Stimulated activated CD4-positive, alpha-beta T cell treated with anti-CD3 and anti-CD28 coated beads, Interleukin-4, amount 100 ng/mL, for 48 hours (primary cell): ENCODE measurements at regions not wholly inside any gene's neighbourhood (a gene's known extent, or its start where the extent isn't known, plus 50 kb on each side); places are given as distances from the start of the nearest gene placed in this dataset.
"Not testable (repeated sequence)": the region's sequence is repeated elsewhere in the genome, so short reads cannot be mapped to it uniquely, and the experiment has no call there.

Experiments used
- DNase-seq, 2 donors: peaks; one replicate each; pipeline ENCODE4 v3.0.0-alpha.2; 2020; ENCODE audit warnings: low read depth in 2 of 2

GRCh38 chr4:184335520-184335919 lies 117.8 kb upstream of the ENPP6 start:
- DNase-seq, result no peak

GRCh38 chr4:184333446-184333845 lies 115.8 kb upstream of the ENPP6 start:
- not testable (repeated sequence) for DNase-seq

GRCh38 chr4:184331268-184331995 lies 113.8 kb upstream of the ENPP6 start:
- DNase-seq, result no peak

GRCh38 chr4:184330517-184331094 lies 112.9 kb upstream of the ENPP6 start:
- DNase-seq, result not testable (repeated sequence)

GRCh38 chr4:184329659-184330400 lies 112.2 kb upstream of the ENPP6 start:
- DNase-seq, result no peak

- no peak for DNase-seq
Measured at GRCh38 chr4:184329235-184329634, 111.6 kb upstream of the ENPP6 start.

GRCh38 chr4:184328022-184328736 lies 110.5 kb upstream of the ENPP6 start:
- DNase-seq, result peak in 1 of 2 donors; percentile 23

GRCh38 chr4:184324939-184325477 lies 107.3 kb upstream of the ENPP6 start:
- DNase-seq, result no peak

GRCh38 chr4:184322328-184323025 lies 104.8 kb upstream of the ENPP6 start:
- no peak for DNase-seq

GRCh38 chr4:184320631-184321030 lies 103.0 kb upstream of the ENPP6 start:
- no peak for DNase-seq

- DNase-seq, result no peak
Measured at GRCh38 chr4:184318852-184319251, 101.2 kb upstream of the ENPP6 start.

- no peak for DNase-seq
Measured at GRCh38 chr4:184317234-184317918, 99.7 kb upstream of the ENPP6 start.

- no peak for DNase-seq
Measured at GRCh38 chr4:184316821-184317220, 99.1 kb upstream of the ENPP6 start.

- DNase-seq, result no peak
Measured at GRCh38 chr4:184315675-184316359, 98.1 kb upstream of the ENPP6 start.

GRCh38 chr4:184313702-184314659 lies 96.3 kb upstream of the ENPP6 start:
- no peak for DNase-seq

- no peak for DNase-seq
Measured at GRCh38 chr4:184313058-184313581, 95.4 kb upstream of the ENPP6 start.

- no peak for DNase-seq
Measured at GRCh38 chr4:184312126-184312525, 94.5 kb upstream of the ENPP6 start.

GRCh38 chr4:184310881-184311709 lies 93.4 kb upstream of the ENPP6 start:
- no peak for DNase-seq
